NT2/D1 (cell line): ENCODE measurements at regions not wholly inside any gene's neighbourhood (a gene's known extent, or its start where the extent isn't known, plus 50 kb on each side); places are given as distances from the start of the nearest gene placed in this dataset.

Experiments used
- DNase-seq: peaks from one replicate; pipeline ENCODE4 v3.0.0-alpha.2; 2011; ENCODE audit warnings: low read depth, low spot score
- H3K27me3 ChIP-seq: 2 replicates; pipeline ENCODE4 v1.6.0; 2011; ENCODE audit warnings: mild to moderate bottlenecking; ENCODE audit not compliant: insufficient read length, insufficient read depth
- H3K36me3 ChIP-seq: 2 replicates; pipeline ENCODE4 v1.6.1; 2011; ENCODE audit warnings: mild to moderate bottlenecking, low read length, mixed read lengths; ENCODE audit not compliant: insufficient read depth, insufficient read length
- H3K4me1 ChIP-seq: 2 replicates; pipeline ENCODE4 v1.5.1; 2011; ENCODE audit not compliant: insufficient read depth, insufficient read length
- H3K4me3 ChIP-seq: 2 replicates; pipeline ENCODE4 v1.5.1; 2011; ENCODE audit warnings: low read depth; ENCODE audit not compliant: insufficient read length
- H3K9ac ChIP-seq: 2 replicates; pipeline ENCODE4 v1.6.0; 2011; ENCODE audit warnings: low read depth; ENCODE audit not compliant: insufficient read length
- H3K9me3 ChIP-seq: 2 replicates; pipeline ENCODE4 v1.5.1; 2011; ENCODE audit warnings: mild to moderate bottlenecking, low read length; ENCODE audit not compliant: insufficient read depth
- SUZ12 ChIP-seq: IDR thresholded peaks from 2 replicates; pipeline ENCODE4 v1.6.1; 2011; ENCODE audit not compliant: insufficient read length, insufficient read depth; ENCODE audit errors: extremely low read depth
- YY1 ChIP-seq: IDR thresholded peaks from 2 replicates; pipeline ENCODE4 v1.6.1; 2011; ENCODE audit not compliant: insufficient read length, insufficient read depth
- ZNF274 ChIP-seq: IDR thresholded peaks from 2 replicates; pipeline ENCODE4 v1.6.1; 2011; ENCODE audit warnings: mild to moderate bottlenecking, low read depth, low read length

DNA sequence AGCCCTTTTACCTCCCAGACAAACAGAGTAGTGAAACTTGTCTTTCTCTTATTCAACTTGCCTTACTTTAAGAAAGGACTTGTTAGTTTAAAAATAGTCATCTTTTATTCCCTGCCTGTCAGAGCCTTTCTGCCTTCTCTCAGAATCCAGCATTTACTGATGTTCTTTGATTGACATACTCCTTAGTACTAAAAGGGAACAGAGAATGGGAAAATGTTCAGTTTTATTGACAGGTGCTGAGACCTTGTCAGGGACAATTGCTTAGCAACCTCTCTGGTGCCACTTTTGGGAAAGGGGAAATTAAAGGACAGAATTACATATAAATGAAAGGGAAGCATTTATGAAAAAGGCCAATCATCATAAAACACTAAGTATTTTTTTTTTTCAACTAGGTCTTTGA lies 378.3 kb downstream of the PDCD6IP start:
- Histone ChIP-seq H3K4me3 (no peak overlapping the region), H3K36me3 (no peaks in the 10 kb centered on the region), H3K4me1 (no peaks in the 10 kb centered on the region), H3K27me3 (no peaks in the 10 kb centered on the region), H3K9ac (no peak overlapping the region), H3K9me3 (no peaks in the 10 kb centered on the region)
- no peak for TF ChIP-seq SUZ12
- TF ChIP-seq ZNF274, result no peak
- TF ChIP-seq YY1, result no peak
- no peak for DNase-seq

DNA sequence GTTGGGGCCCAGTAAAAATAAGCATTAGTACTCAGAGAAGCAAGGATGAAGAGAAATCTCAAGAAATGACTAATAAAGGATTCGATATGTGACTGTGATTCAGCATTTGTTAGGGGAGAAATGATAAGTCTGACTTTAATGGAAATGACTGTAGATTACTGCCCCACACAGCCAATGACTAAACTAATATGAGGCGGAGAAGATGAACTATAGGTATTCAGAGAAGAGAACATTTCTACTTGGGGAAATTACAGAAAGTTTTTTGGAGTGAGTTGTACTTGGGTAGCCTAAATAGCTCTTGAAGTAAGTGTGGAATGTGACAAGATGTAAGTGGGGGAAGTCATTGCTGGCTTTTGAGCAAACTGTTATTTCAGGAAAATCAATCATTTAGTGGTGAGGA lies 380.0 kb downstream of the PDCD6IP start:
- no peak overlapping the region for H3K4me3 ChIP-seq
- H3K27me3 ChIP-seq, result no peaks in the 10 kb centered on the region
- H3K36me3 ChIP-seq, result no peaks in the 10 kb centered on the region
- H3K9ac ChIP-seq, result no peak overlapping the region
- H3K4me1 ChIP-seq, result no peaks in the 10 kb centered on the region
- no peaks in the 10 kb centered on the region for H3K9me3 ChIP-seq
- no peak for DNase-seq
- TF ChIP-seq SUZ12 (no peak), YY1 (no peak), ZNF274 (no peak)

DNA sequence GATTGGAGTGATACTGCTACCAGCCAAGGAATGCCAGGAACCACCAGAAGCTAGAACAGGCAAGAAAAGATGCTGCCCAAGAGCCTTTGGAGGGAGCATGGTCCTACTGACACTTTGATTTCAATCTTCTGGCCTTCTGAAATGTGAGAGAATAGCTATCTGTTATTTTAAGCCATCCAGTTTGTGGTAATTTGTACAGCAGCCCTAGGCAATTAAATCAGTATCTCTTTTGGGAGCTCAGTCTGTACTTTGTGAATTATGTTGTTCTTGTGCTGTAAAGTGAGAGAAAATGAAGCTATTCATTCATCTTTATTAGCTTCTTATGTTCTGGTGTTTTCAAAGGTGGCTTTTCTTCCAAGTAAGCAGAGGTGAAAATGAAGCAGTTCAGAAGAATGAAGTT lies 381.3 kb downstream of the PDCD6IP start:
- H3K4me1 ChIP-seq, result no peaks in the 10 kb centered on the region
- H3K4me3 ChIP-seq, result no peak overlapping the region
- H3K9ac ChIP-seq, result no peak overlapping the region
- no peaks in the 10 kb centered on the region for H3K36me3 ChIP-seq
- no peak for TF ChIP-seq SUZ12
- DNase-seq, result no peak
- no peaks in the 10 kb centered on the region for H3K9me3 ChIP-seq
- H3K27me3 ChIP-seq, result no peaks in the 10 kb centered on the region

DNA sequence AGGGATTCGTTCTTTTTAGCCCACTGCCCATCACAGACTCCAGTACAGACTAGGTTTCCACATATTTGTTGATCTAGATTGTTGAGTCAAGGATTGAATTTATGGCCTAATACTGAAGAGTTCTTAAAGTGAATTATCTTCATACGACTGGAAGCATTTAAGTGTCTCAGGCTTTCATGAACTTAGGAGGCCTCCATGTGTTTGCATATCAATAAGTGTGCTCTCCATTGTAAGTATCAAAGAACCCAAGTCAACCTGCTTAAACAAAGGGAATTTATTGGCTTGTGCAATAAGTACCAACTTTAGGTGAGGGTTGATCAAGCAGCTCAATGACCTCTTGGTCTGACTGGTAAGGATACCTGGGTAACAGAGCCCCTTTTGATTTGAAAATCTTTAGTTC lies 382.1 kb downstream of the PDCD6IP start:
- H3K4me3 ChIP-seq, result no peak overlapping the region
- H3K36me3 ChIP-seq, result no peaks in the 10 kb centered on the region
- DNase-seq, result no peak
- TF ChIP-seq SUZ12 (no peak), YY1 (no peak), ZNF274 (no peak)
- H3K9me3 ChIP-seq, result no peaks in the 10 kb centered on the region
- no peaks in the 10 kb centered on the region for H3K27me3 ChIP-seq
- no peak overlapping the region for H3K9ac ChIP-seq
- H3K4me1 ChIP-seq, result no peaks in the 10 kb centered on the region

DNA sequence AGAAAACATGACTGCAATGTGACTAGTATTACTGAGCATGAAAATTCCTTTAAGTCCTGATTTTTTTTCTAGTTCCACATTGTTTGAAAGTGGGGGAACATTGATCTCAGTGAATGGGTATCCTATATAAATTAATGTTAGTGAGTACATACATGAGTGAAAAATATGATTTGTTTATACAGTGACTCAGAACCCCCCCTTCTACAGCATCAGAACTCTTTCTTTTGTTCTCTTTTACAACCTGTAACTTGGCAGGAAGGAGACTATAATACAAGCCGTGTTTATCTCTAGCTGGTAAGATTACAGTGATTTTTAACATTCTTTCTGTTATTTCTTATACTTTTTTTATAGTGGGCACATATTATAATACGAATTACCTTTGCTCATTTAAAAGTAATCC lies 384.7 kb downstream of the PDCD6IP start:
- Histone ChIP-seq H3K4me1 (no peaks in the 10 kb centered on the region), H3K9me3 (no peaks in the 10 kb centered on the region), H3K9ac (no peak overlapping the region), H3K36me3 (no peaks in the 10 kb centered on the region), H3K27me3 (no peaks in the 10 kb centered on the region), H3K4me3 (no peak overlapping the region)
- TF ChIP-seq SUZ12 (no peak), ZNF274 (no peak), YY1 (no peak)
- no peak for DNase-seq

DNA sequence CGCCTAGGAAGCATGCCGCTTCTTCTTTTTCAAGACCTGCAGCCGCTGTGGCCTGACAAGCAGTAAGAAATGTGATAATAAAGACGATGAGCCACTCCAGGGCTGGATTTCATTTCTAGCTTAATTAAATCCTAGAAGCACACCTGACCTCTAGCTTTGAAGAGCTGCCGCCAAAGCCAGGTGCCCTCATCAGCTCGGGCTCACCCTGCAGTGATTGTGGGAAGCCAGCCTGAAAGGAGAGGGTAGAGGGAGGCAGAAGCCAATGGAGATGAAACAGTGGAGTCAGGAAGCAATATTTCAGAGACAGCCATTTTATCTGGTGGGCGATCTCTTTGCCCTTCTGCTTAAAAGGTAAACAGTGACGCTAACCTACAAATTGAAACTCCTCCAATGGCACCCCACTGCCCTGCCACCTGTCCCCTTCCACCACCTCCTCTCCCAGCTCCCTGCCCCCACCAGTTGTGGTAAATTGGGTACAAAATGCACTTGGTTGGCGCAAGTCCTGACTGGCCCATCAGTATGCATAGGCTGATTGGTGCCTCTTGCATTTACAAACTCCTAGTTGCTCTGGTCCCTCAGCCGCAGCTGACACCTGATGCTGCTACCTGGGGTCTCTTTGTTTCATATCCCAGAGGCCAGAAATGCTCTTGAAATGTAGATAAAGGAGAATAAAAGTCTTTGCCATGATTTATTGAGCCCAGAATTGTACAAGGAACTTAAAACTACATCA lies 385.3 kb downstream of the PDCD6IP start:
- Histone ChIP-seq H3K27me3 (no peaks in the 10 kb centered on the region), H3K36me3 (no peaks in the 10 kb centered on the region), H3K9ac (no peak overlapping the region), H3K4me3 (no peak overlapping the region), H3K4me1 (no peaks in the 10 kb centered on the region), H3K9me3 (no peaks in the 10 kb centered on the region)
- DNase-seq, result no peak
- TF ChIP-seq SUZ12 (no peak), ZNF274 (no peak), YY1 (no peak)

DNA sequence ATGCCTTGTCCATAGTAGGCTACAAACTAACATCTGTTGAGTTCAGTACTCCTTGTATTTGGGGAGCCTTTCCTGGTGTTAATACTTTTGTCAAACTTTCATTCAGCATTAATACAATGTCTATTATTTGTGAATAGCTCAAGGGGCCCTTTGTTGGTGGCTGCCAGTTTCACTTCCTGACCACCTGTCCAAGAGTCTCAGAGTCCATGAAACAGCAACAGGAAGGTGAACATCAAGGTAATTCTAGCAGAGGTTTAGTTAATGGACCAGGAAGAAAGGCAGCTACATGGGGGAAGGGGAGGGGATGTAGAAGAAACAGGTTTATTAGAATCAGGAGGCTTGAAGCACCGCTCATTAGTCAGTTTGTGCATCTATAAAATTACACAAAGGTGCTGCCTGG lies 386.9 kb downstream of the PDCD6IP start:
- no peaks in the 10 kb centered on the region for H3K4me1 ChIP-seq
- no peak overlapping the region for H3K4me3 ChIP-seq
- H3K9me3 ChIP-seq, result no peaks in the 10 kb centered on the region
- DNase-seq, result no peak
- no peaks in the 10 kb centered on the region for H3K27me3 ChIP-seq
- TF ChIP-seq ZNF274, result no peak
- no peak for TF ChIP-seq SUZ12
- no peak for TF ChIP-seq YY1
- H3K9ac ChIP-seq, result no peak overlapping the region
- no peaks in the 10 kb centered on the region for H3K36me3 ChIP-seq
